ENCODE measurements at regions not wholly inside any gene's neighbourhood (a gene's known extent, or its start where the extent isn't known, plus 50 kb on each side); places are given as distances from the start of the nearest gene placed in this dataset.
"Not testable (repeated sequence)": the region's sequence is repeated elsewhere in the genome, so short reads cannot be mapped to it uniquely, and the experiment has no call there.

DNA sequence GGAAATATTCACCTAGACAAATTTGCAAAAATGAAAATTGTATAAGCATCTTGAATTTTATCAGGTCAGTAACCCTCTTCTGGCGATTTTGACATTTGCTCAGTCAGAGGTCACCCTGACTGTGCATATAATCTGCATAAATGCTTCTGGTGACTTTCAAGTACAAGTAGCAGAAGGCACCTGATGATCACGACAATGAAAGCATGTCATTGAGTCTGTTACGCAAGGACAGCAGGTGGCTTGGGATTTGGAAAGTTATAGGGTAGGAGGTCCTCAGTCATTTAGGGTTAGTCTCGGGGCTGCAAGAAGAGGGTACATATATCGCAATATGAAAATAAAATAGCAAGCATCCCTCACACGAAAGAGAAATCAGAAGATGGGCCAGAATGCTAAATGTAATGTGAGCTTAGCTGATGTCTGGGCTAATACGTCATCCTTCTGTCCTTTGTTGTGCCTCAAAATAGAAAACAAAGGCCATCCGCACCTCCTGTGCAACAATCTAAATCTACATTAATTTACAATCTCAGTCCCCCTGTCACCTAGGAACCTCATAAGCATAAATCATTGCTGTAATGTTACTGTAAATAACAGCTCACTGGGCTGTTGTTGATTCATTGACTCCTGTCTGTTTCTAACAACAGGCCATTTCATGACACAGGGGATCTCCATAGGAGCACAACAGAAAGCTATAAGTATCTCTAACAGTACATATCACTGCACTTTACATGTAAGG, 155.2 kb upstream of the RSPO3 start:
- no peak overlapping the region for H3K4me3 ChIP-seq (ENCODE audit: control insufficient read depth, low read depth, low read length)
- TF ChIP-seq, protein P1, sequence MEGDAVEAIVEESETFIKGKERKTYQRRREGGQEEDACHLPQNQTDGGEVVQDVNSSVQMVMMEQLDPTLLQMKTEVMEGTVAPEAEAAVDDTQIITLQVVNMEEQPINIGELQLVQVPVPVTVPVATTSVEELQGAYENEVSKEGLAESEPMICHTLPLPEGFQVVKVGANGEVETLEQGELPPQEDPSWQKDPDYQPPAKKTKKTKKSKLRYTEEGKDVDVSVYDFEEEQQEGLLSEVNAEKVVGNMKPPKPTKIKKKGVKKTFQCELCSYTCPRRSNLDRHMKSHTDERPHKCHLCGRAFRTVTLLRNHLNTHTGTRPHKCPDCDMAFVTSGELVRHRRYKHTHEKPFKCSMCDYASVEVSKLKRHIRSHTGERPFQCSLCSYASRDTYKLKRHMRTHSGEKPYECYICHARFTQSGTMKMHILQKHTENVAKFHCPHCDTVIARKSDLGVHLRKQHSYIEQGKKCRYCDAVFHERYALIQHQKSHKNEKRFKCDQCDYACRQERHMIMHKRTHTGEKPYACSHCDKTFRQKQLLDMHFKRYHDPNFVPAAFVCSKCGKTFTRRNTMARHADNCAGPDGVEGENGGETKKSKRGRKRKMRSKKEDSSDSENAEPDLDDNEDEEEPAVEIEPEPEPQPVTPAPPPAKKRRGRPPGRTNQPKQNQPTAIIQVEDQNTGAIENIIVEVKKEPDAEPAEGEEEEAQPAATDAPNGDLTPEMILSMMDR (IDR thresholded peaks at IDR 0.05; ENCODE audit: control insufficient read depth, insufficient read depth, low read depth, low read length, missing control alignments): no peak
- DNase-seq (ENCODE audit: low read depth): no peak

DNA sequence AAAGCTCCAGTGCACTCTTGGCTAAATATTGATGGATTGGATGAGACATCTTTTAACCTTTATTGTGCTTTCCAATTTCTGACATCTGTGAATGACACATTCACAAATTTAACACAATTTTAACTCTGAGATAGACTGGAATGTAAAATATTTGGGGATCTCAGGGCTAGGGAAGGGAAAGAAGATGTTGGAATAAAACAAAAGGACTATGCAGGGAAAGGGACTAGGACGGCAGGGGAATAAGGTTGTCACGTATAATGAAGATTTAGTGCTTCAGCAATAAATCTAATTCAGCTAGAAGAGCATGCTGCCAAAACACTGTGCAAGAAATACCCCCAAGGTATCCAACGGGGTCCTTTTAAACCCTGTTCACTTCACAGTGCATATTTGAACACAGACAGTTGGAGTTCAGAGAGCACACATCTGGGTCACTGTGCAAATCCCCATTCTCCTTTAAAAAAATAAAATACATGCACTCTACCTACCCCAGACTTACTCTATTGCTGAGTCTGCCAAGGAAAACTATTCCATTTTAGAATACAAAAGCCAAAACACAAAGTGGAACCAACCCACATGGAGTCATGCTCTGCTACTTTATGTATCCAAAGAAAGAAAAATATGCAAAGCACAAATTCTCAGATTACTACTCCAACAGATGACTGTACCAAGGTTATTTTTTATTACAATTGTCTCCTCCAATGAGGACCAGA, 151.0 kb upstream of the RSPO3 start:
- no peak for DNase-seq (ENCODE audit: low read depth)
- no peak overlapping the region for H3K4me3 ChIP-seq (ENCODE audit: control insufficient read depth, low read depth, low read length)
- TF ChIP-seq, protein P1 (IDR thresholded peaks at IDR 0.05; ENCODE audit: control insufficient read depth, insufficient read depth, low read depth, low read length, missing control alignments): no peak

DNA sequence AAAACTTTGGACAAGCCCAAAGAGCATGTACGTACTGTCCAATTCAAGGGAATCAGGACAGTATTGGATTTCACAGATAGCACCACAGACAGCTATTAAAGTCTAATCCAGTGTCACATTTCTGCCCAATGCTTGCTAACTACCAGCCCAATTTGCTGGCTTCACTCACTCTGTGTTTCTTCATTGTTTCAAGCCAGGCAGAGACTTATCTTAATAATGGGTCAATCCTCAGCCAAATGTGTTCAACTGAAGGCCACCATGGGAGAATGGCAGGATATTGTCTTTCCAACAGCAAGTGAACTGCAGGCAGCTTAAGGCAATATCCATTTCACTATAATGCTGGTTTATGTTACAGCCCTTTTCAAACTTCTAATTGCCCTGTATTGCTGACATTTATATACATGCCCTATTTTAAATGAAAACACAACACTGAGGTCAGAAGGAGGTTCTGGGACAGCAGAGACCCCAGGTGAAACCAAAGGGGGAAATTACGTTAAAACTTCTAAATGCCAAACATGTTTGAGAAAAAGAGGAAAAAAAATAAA, 142.1 kb upstream of the RSPO3 start:
- no peak for DNase-seq (ENCODE audit: low read depth)
- TF ChIP-seq, protein P1 (IDR thresholded peaks at IDR 0.05; ENCODE audit: control insufficient read depth, insufficient read depth, low read depth, low read length, missing control alignments): no peak

DNA sequence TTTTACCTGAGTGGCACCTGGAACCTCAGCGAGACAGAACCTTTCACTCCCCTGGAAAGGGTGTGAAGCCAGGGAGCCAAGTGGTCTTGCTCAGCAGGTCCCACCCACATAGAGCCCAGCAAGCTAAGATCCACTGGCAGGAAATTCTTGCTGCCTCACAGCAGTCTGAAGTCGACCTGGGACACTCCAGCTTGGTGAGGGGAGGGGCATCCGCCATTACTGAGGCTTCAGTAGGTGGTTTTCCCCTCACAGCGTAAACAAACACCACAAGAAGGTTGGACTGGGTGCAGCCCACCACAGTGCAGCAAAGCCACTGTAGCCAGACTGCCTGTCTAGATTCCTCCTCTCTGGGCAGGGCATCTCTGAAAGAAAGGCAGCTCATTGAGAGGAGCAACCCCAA, 134.7 kb upstream of the RSPO3 start:
- no peak for DNase-seq (ENCODE audit: low read depth)
- TF ChIP-seq, protein P1 (IDR thresholded peaks at IDR 0.05; ENCODE audit: control insufficient read depth, insufficient read depth, low read depth, low read length, missing control alignments): no peak

More for the DNA sequence above, 142.1 kb upstream of the RSPO3 start:
- no peak overlapping the region for H3K4me3 ChIP-seq (ENCODE audit: control insufficient read depth, low read depth, low read length)

DNA sequence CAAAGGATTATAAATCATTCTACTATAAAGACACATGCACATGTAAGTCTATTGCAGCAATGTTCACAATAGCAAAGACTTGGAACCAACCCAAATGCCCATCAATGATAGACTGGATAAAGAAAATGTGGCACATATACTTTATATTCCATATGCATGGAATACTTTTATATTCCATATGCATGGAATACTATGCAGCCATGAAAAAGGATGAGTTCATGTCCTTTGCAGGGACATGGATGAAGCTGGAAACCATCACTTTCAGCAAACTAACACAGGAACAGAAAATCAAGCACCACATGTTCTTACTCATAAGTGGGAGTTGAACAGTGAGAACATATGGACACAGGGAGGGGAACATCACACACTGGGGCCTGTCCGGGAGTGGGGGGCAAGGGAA, 130.3 kb upstream of the RSPO3 start:
- not testable (repeated sequence) for H3K4me3 ChIP-seq (ENCODE audit: control insufficient read depth, low read depth, low read length); DNase-seq (ENCODE audit: low read depth)

More for the DNA sequence above, 134.7 kb upstream of the RSPO3 start:
- no peak overlapping the region for H3K4me3 ChIP-seq (ENCODE audit: control insufficient read depth, low read depth, low read length)

DNA sequence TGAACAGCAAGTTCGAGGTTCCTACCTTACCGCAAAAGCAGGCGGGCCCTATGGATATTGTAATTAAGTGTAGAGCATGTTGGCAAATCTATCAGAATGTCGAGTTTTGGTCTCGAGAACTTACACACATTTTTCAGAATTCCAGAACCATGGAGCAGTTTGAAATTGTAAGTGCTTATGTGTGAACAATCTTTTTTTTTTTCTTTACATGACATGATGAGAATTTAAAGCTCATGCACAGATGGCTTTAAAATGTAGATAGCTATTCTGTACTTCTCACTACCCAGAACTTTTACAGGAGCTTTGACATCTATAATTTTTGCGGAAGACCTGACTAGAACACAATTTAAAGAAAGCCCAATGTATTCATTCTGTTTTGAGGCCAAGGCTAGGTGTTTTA, 117.8 kb upstream of the RSPO3 start:
- H3K4me3 ChIP-seq (ENCODE audit: control insufficient read depth, low read depth, low read length): no peak overlapping the region
- TF ChIP-seq, protein P1 (IDR thresholded peaks at IDR 0.05; ENCODE audit: control insufficient read depth, insufficient read depth, low read depth, low read length, missing control alignments): no peak
- no peak for DNase-seq (ENCODE audit: low read depth)

DNA sequence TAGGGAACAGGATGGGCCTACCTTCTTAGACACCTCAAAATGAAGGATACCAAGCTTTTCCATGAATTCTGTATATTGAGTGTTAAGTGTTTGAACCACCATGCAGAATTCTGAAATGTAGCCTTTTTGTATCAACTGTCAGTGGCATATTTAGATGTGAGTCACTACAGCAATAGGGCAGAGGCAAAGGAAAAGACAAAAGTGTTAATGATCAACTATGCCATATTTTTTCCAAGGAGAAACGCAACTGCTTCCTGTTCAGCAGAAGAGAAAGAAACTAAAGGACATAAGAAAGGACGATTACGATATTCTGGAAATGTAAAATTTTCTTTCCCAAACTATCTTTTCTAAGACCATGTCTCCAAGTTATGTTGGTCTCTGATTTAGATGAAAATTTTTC, 104.6 kb upstream of the RSPO3 start:
- DNase-seq (ENCODE audit: low read depth): no peak
- no peak overlapping the region for H3K4me3 ChIP-seq (ENCODE audit: control insufficient read depth, low read depth, low read length)
- TF ChIP-seq, protein P1 (IDR thresholded peaks at IDR 0.05; ENCODE audit: control insufficient read depth, insufficient read depth, low read depth, low read length, missing control alignments): no peak

Measured in AG09309 (cell line).